ENCODE measurements at regions not wholly inside any gene's neighbourhood (a gene's known extent, or its start where the extent isn't known, plus 50 kb on each side); places are given as distances from the start of the nearest gene placed in this dataset.

DNA sequence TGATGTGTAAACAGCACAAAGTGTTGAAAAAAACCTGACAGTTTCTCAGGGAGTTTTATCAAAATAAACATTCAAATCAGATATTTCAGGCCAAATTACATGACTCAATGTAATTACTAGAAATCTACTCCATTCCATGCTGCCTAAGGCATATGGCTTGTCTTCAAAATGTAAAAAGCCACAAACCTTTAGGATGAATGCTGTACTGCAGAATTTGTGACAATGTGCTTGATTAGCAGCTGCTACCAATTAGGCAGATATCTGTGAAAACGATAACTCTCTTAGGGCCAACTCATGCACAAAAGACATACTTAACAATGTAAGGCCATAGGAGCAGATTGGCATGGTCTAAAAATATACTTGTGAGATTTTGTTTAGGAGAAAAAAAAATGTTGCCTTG is 267.0 kb downstream of the DACT1 start:
- DNase-seq (ENCODE audit: low read depth, low spot score) (no peak), ATAC-seq (no peak)
- H4K20me1 ChIP-seq (ENCODE audit: insufficient read depth), result no peaks in the 10 kb centered on the region
- H3K36me3 ChIP-seq (ENCODE audit: control insufficient read depth in 1 of 2, insufficient read depth in 2 of 2, low read length in 2 of 2), result no peaks in the 10 kb centered on the region
- ChIA-PET CTCF (no interaction called here), RAD21 (ENCODE audit: low non-redundant PET in 1 of 2, low total read pairs in 2 of 2, uncharacterized antibody in 2 of 2, unreplicated experiment in 2 of 2) (no interaction called here), POLR2A (no interaction called here)
- no peak overlapping the region for H3K4me3 ChIP-seq (replicated peaks in 1 of 2; ENCODE audit: low read depth in 1 of 2, low read length in 2 of 2)
- no peaks in the 10 kb centered on the region for H3K27me3 ChIP-seq (ENCODE audit: insufficient read depth, low read length)
- H3K79me2 ChIP-seq (ENCODE audit: insufficient read depth, low read length), result no peaks in the 10 kb centered on the region
- no peaks in the 10 kb centered on the region for H3K4me1 ChIP-seq (ENCODE audit: control insufficient read depth in 1 of 2, insufficient read depth in 2 of 2, low read length in 2 of 2)
- H3K9me2 ChIP-seq (ENCODE audit: insufficient read depth), result no peaks in the 10 kb centered on the region
- no TSS peak for BruUV-seq (replicated peaks)
- H3K4me2 ChIP-seq (ENCODE audit: low read length), result no peak overlapping the region
- H3K9me3 ChIP-seq (ENCODE audit: control insufficient read depth in 1 of 2, insufficient read depth in 1 of 2, low read depth in 1 of 2, low read length in 2 of 2), result no peaks in the 10 kb centered on the region
- intact Hi-C loops (cut with micrococcal nuclease), result no loop called here
- H2AFZ ChIP-seq (ENCODE audit: low read depth, low read length, poor library complexity, severe bottlenecking), result no peak overlapping the region
- H3K27ac ChIP-seq (ENCODE audit: low read depth, low read length), result no peak overlapping the region
- no peak overlapping the region for H3K9ac ChIP-seq (ENCODE audit: low read length)
- TF ChIP-seq FOSL1 (IDR thresholded peaks at IDR 0.05; ENCODE audit: low read depth) (no peak), ZNF274 (IDR thresholded peaks at IDR 0.05; ENCODE audit: low read depth, low read length) (no peak), CTCF (IDR thresholded peaks at IDR 0.05 in 2 of 3, conservative IDR thresholded peaks at IDR 0.05 in 1 of 3; ENCODE audit: borderline replicate concordance in 1 of 3, insufficient read depth in 1 of 3, low read depth in 2 of 3, low read length in 2 of 3) (no peak), EZH2phosphoT487 (IDR thresholded peaks at IDR 0.05; ENCODE audit: borderline replicate concordance) (no peak), RAD21 (IDR thresholded peaks at IDR 0.05; ENCODE audit: low read depth) (no peak), YY1 (IDR thresholded peaks at IDR 0.05; ENCODE audit: extremely low read depth, insufficient replicate concordance, low read depth, low read length) (no peak), EZH2 (IDR thresholded peaks at IDR 0.05) (no peak), SIN3A (IDR thresholded peaks at IDR 0.05; ENCODE audit: low read depth) (no peak), SRF (IDR thresholded peaks at IDR 0.05; ENCODE audit: low read depth) (no peak), ELF1 (IDR thresholded peaks at IDR 0.05; ENCODE audit: borderline replicate concordance, low read depth) (no peak), SP1 (IDR thresholded peaks at IDR 0.05; ENCODE audit: low read depth) (no peak), JUND (IDR thresholded peaks at IDR 0.05) (no peak), TCF7L2 (IDR thresholded peaks at IDR 0.05; ENCODE audit: borderline replicate concordance, extremely low read depth, insufficient read depth, insufficient read length) (no peak)
- TF ChIP-seq, protein P1, sequence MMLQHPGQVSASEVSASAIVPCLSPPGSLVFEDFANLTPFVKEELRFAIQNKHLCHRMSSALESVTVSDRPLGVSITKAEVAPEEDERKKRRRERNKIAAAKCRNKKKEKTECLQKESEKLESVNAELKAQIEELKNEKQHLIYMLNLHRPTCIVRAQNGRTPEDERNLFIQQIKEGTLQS (IDR thresholded peaks at IDR 0.05), result no peak
- TF ChIP-seq, protein P2, sequence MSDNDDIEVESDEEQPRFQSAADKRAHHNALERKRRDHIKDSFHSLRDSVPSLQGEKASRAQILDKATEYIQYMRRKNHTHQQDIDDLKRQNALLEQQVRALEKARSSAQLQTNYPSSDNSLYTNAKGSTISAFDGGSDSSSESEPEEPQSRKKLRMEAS (IDR thresholded peaks at IDR 0.05), result no peak
- TF ChIP-seq, protein P3, sequence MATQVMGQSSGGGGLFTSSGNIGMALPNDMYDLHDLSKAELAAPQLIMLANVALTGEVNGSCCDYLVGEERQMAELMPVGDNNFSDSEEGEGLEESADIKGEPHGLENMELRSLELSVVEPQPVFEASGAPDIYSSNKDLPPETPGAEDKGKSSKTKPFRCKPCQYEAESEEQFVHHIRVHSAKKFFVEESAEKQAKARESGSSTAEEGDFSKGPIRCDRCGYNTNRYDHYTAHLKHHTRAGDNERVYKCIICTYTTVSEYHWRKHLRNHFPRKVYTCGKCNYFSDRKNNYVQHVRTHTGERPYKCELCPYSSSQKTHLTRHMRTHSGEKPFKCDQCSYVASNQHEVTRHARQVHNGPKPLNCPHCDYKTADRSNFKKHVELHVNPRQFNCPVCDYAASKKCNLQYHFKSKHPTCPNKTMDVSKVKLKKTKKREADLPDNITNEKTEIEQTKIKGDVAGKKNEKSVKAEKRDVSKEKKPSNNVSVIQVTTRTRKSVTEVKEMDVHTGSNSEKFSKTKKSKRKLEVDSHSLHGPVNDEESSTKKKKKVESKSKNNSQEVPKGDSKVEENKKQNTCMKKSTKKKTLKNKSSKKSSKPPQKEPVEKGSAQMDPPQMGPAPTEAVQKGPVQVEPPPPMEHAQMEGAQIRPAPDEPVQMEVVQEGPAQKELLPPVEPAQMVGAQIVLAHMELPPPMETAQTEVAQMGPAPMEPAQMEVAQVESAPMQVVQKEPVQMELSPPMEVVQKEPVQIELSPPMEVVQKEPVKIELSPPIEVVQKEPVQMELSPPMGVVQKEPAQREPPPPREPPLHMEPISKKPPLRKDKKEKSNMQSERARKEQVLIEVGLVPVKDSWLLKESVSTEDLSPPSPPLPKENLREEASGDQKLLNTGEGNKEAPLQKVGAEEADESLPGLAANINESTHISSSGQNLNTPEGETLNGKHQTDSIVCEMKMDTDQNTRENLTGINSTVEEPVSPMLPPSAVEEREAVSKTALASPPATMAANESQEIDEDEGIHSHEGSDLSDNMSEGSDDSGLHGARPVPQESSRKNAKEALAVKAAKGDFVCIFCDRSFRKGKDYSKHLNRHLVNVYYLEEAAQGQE (IDR thresholded peaks at IDR 0.05; ENCODE audit: low read depth), result no peak
